ENCODE measurements at regions not wholly inside any gene's neighbourhood (a gene's known extent, or its start where the extent isn't known, plus 50 kb on each side); places are given as distances from the start of the nearest gene placed in this dataset.

DNA sequence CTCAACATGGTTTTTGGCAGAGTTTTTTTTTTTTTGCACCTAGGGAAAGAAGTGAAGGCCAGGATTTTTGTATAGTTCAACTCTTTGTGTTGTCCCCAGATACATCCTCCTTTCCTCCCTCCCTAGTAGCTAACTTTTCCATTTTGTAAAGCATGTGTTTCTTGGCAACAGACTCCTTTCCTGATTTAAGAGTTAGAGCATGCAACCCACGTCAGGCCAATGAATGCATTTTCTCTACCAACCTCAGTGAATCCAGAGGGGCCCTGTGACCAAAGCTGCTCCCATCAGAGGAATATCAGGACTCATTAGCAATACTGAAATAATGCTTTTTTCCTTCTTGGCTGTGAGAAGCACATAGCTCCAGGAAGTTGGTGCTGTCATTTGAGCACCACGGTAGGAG, 287.2 kb downstream of the LMO4 start:
- intact Hi-C loops (cut with micrococcal nuclease) = no loop called here
- CTCF ChIA-PET = no interaction called here
- POLR2A ChIA-PET = no interaction called here
- H3K27me3 Mint-ChIP-seq = peaks cover 6% of the 10 kb centered on the region
- no peak overlapping the region for H3K4me3 Mint-ChIP-seq
- no peaks in the 10 kb centered on the region for H3K9me3 Mint-ChIP-seq
- no peak overlapping the region for H3K27ac Mint-ChIP-seq
- no peak for DNase-seq
- H3K4me1 Mint-ChIP-seq (ENCODE audit: low read depth) = no peaks in the 10 kb centered on the region
- H3K36me3 Mint-ChIP-seq = no peaks in the 10 kb centered on the region

DNA sequence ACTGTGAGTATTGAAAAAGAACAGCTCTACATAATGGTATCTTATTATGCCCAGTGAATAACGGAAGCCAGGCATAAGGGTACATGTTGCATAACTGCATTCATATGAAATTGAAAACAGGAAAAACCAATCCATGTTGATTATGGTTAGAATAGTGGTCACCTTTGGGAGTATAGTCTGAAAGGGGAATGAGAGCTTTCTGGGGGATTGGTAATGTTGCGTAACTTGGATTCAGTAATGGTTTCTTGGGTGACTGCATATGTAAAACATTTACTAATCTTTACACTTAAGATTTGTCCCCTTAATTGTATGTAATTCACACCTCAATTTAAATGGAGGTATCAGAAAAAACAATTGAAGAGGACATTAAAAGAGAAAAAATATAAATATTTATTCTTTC, 292.1 kb downstream of the LMO4 start:
- intact Hi-C loops (cut with micrococcal nuclease) = no loop called here
- no peaks in the 10 kb centered on the region for H3K9me3 Mint-ChIP-seq
- no peak for DNase-seq
- H3K27ac Mint-ChIP-seq = no peak overlapping the region
- no peaks in the 10 kb centered on the region for H3K36me3 Mint-ChIP-seq
- CTCF ChIA-PET = no interaction called here
- H3K27me3 Mint-ChIP-seq = peaks cover 7% of the 10 kb centered on the region
- no peaks in the 10 kb centered on the region for H3K4me1 Mint-ChIP-seq (ENCODE audit: low read depth)
- no peak overlapping the region for H3K4me3 Mint-ChIP-seq
- POLR2A ChIA-PET = no interaction called here

- Mint-ChIP-seq H3K36me3 (peaks cover 1% of the 10 kb centered on the region), H3K4me1 (ENCODE audit: low read depth) (no peaks in the 10 kb centered on the region), H3K9me3 (no peaks in the 10 kb centered on the region), H3K4me3 (no peak overlapping the region), H3K27ac (no peak overlapping the region), H3K27me3 (peaks cover 1% of the 10 kb centered on the region)
- no peak for DNase-seq
- ChIA-PET POLR2A (no interaction called here), CTCF (no interaction called here)
- intact Hi-C loops (cut with micrococcal nuclease) = no loop called here
These were observed 301.0 kb downstream of the LMO4 start for GRCh38 chr1:87629673-87630072.

DNA sequence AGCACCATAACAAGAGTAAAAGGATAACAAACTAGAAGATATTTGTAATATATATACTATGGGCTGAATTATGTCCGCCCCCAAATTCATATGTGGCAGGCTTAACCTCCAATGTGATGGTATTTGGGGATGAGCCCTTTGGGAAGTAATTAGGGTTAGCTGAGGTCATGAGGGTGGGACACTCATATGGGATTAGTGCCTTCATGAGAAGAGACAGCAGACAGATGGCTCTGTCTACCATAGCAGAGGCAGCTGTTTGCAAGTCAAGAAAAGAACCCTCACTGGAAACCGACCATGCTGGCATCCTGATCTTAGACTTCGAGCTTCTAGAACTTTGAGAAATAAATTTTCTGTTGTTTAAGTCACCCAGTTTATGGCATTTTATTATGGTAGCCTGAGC, 303.6 kb downstream of the LMO4 start:
- peaks cover 1% of the 10 kb centered on the region for H3K27me3 Mint-ChIP-seq
- H3K9me3 Mint-ChIP-seq = peaks cover 2% of the 10 kb centered on the region
- intact Hi-C loops (cut with micrococcal nuclease) = no loop called here
- no peaks in the 10 kb centered on the region for H3K4me1 Mint-ChIP-seq (ENCODE audit: low read depth)
- peaks cover 1% of the 10 kb centered on the region for H3K36me3 Mint-ChIP-seq
- H3K27ac Mint-ChIP-seq = no peak overlapping the region
- H3K4me3 Mint-ChIP-seq = no peak overlapping the region
- no peak for DNase-seq
- CTCF ChIA-PET = no interaction called here
- POLR2A ChIA-PET = no interaction called here

- ChIA-PET POLR2A (no interaction called here), CTCF (no interaction called here)
- H3K4me1 Mint-ChIP-seq (ENCODE audit: low read depth) = no peaks in the 10 kb centered on the region
- intact Hi-C loops (cut with micrococcal nuclease) = no loop called here
- DNase-seq = no peak
- H3K36me3 Mint-ChIP-seq = peaks cover 1% of the 10 kb centered on the region
- peaks cover 2% of the 10 kb centered on the region for H3K9me3 Mint-ChIP-seq
- H3K27ac Mint-ChIP-seq = no peak overlapping the region
- no peaks in the 10 kb centered on the region for H3K27me3 Mint-ChIP-seq
- H3K4me3 Mint-ChIP-seq = no peak overlapping the region
These were observed 307.7 kb downstream of the LMO4 start for GRCh38 chr1:87636198-87636892.

GRCh38 chr1:87638636-87639035, 310.0 kb downstream of the LMO4 start:
- H3K4me3 Mint-ChIP-seq = no peak overlapping the region
- intact Hi-C loops (cut with micrococcal nuclease) = no loop called here
- no peak overlapping the region for H3K27ac Mint-ChIP-seq
- H3K36me3 Mint-ChIP-seq = no peaks in the 10 kb centered on the region
- DNase-seq = no peak
- H3K4me1 Mint-ChIP-seq (ENCODE audit: low read depth) = no peaks in the 10 kb centered on the region
- H3K27me3 Mint-ChIP-seq = no peaks in the 10 kb centered on the region
- peaks cover 2% of the 10 kb centered on the region for H3K9me3 Mint-ChIP-seq
- CTCF ChIA-PET = no interaction called here
- POLR2A ChIA-PET = no interaction called here

DNA sequence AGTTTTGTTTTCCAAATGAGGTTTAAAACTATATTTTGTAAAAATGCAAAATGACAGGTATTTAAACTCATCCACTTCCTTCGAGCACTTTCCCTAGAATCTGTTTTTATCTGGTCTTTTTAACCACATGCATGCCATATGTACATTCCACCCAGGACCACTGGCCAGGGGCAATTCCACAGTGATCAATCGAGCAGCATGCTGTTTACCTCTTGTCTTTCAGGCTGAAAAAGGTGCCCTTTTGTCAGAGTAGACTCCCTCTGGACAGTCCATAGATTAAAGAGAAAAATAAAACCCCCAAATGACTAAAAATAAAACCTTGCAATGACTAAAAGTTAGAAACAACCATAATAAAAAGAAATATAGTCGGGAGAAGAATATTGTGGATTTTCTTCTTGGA, 313.3 kb downstream of the LMO4 start:
- DNase-seq = no peak
- POLR2A ChIA-PET = no interaction called here
- no peaks in the 10 kb centered on the region for H3K27me3 Mint-ChIP-seq
- no peak overlapping the region for H3K27ac Mint-ChIP-seq
- H3K4me3 Mint-ChIP-seq = no peak overlapping the region
- H3K36me3 Mint-ChIP-seq = no peaks in the 10 kb centered on the region
- intact Hi-C loops (cut with micrococcal nuclease) = no loop called here
- H3K4me1 Mint-ChIP-seq (ENCODE audit: low read depth) = no peaks in the 10 kb centered on the region
- CTCF ChIA-PET = no interaction called here
- no peaks in the 10 kb centered on the region for H3K9me3 Mint-ChIP-seq

DNA sequence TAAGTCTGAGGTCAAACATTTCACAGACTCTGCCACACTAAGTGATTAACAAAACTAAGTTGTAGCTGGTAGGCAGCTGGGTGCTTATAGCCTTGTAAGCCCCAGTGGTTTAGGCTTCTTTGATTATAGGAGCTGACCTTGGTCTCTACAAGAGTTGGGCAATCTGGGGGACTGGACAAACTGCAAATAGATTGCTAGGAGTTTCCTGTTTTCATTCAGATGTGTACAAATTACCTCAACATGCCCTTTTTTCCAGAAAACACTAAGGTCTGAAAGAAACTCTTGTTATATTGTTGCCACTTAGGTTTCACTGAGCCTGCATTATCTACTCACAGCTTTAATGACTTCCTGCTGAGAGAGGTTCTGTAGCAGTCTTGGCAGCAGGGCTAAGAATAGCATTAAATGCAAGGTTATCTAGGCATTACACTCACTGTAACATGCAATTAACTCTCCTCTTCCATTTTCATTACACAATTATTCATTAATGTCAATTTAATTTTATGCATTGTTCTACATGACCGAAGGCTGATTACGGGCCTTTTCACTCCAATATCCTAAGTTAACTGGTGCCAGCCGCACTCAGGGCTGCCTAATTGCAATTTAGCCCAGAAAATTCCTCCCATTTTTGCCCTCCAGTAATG, 314.0 kb downstream of the LMO4 start:
- Mint-ChIP-seq H3K4me1 (ENCODE audit: low read depth) (no peaks in the 10 kb centered on the region), H3K27me3 (no peaks in the 10 kb centered on the region), H3K36me3 (no peaks in the 10 kb centered on the region), H3K9me3 (no peaks in the 10 kb centered on the region), H3K27ac (no peak overlapping the region), H3K4me3 (no peak overlapping the region)
- intact Hi-C loops (cut with micrococcal nuclease) = no loop called here
- CTCF ChIA-PET = no interaction called here
- POLR2A ChIA-PET = no interaction called here
- DNase-seq = no peak

DNA sequence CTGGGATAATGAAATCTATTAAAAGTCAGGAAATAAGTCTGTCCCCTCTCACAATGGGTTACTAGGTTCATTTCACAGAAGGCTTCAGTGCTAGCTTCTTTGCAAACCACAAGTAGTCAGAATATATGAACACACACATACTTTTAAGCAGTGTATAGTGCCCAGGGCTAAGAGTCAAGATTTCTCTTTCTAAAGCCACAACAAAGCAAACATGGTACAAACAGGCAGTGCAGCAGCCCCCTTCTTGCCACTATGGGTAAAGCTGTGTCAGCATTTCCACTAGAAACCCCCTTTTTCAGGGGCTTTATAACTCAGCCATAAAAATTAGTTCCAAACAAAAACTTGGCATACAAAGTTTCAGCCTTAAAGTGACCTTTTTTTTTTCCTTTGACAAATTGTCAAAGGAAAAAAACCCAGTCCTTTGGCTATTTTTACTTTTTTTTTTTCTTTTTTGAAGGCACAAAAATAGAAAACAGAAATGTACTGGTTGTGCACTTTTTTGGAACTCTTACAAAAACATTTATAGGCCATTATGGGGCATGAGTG, 315.4 kb downstream of the LMO4 start:
- H3K27me3 Mint-ChIP-seq = no peaks in the 10 kb centered on the region
- POLR2A ChIA-PET = interaction anchor here (0.6 kb wide), 1 partner anchor 1037 kb away, joined by 3 read pairs; no protein-coding TSS in a partner anchor
- intact Hi-C loops (cut with micrococcal nuclease) = no loop called here
- no peak overlapping the region for H3K4me3 Mint-ChIP-seq
- no peak overlapping the region for H3K27ac Mint-ChIP-seq
- no peaks in the 10 kb centered on the region for H3K9me3 Mint-ChIP-seq
- CTCF ChIA-PET = no interaction called here
- no peaks in the 10 kb centered on the region for H3K4me1 Mint-ChIP-seq (ENCODE audit: low read depth)
- H3K36me3 Mint-ChIP-seq = no peaks in the 10 kb centered on the region
- DNase-seq = no peak

- H3K9me3 Mint-ChIP-seq = no peaks in the 10 kb centered on the region
- ChIA-PET POLR2A (no interaction called here), CTCF (no interaction called here)
- H3K27ac Mint-ChIP-seq = no peak overlapping the region
- H3K4me3 Mint-ChIP-seq = no peak overlapping the region
- intact Hi-C loops (cut with micrococcal nuclease) = no loop called here
- no peak for DNase-seq
- no peaks in the 10 kb centered on the region for H3K4me1 Mint-ChIP-seq (ENCODE audit: low read depth)
- no peaks in the 10 kb centered on the region for H3K27me3 Mint-ChIP-seq
- H3K36me3 Mint-ChIP-seq = no peaks in the 10 kb centered on the region
These were observed 316.0 kb downstream of the LMO4 start for GRCh38 chr1:87644579-87645190.

DNA sequence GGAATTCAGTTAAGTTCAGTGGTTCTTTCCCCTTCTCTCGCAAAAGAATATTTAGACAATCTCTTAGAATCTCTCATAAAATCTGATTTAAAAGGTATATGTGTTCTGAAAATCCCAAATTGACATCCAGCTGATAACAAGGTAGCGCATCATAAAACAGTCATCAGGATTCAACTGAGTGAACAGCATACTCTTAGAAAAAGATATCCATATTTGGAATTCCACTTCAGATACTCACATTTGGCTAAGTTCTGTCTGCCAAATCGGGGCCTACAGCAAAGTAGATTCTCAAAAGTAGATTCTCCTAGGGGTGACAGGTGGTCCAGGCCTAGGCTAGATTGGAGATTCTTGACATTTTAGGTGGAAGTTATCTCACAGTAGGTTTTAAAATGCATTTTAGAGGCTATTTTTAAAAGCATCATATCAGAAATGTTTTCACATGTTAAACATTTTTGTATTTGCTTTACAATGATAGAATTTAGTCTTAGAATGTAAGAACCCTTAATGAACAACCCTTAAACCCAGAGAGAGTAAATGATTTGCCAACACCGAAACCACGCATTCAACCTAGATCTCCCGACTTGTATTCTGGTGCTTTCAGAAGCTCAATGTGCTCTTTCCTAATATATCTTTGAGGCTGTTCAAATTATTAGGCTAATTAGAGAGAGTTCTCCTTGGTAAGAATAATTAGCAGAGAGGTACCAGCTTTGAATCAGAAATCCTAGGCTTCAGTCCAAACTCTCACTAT, 318.9 kb downstream of the LMO4 start:
- Mint-ChIP-seq H3K27me3 (peaks cover 1% of the 10 kb centered on the region), H3K27ac (no peak overlapping the region), H3K9me3 (no peaks in the 10 kb centered on the region), H3K4me3 (no peak overlapping the region), H3K36me3 (no peaks in the 10 kb centered on the region), H3K4me1 (ENCODE audit: low read depth) (no peaks in the 10 kb centered on the region)
- ChIA-PET POLR2A (no interaction called here), CTCF (no interaction called here)
- no peak for DNase-seq
- intact Hi-C loops (cut with micrococcal nuclease) = no loop called here

- no peaks in the 10 kb centered on the region for H3K4me1 Mint-ChIP-seq (ENCODE audit: low read depth)
- H3K27me3 Mint-ChIP-seq = peaks cover 1% of the 10 kb centered on the region
- H3K27ac Mint-ChIP-seq = no peak overlapping the region
- ChIA-PET CTCF (no interaction called here), POLR2A (no interaction called here)
- H3K36me3 Mint-ChIP-seq = no peaks in the 10 kb centered on the region
- no peaks in the 10 kb centered on the region for H3K9me3 Mint-ChIP-seq
- no peak overlapping the region for H3K4me3 Mint-ChIP-seq
- no peak for DNase-seq
- intact Hi-C loops (cut with micrococcal nuclease) = no loop called here
These were observed 319.8 kb downstream of the LMO4 start for GRCh38 chr1:87648323-87649119.

Measured in activated CD4-positive, alpha-beta memory T cell treated with anti-CD3 and anti-CD28 coated beads for 36 hours (primary cell).